Ascending aorta (tissue), 2 donors: ENCODE measurements at regions not wholly inside any gene's neighbourhood (a gene's known extent, or its start where the extent isn't known, plus 50 kb on each side); places are given as distances from the start of the nearest gene placed in this dataset.
A peak's percentile ranks its signal among the peaks of the same experiment; 100 is the strongest.

Experiments used
- DNase-seq, 2 donors: peaks; one replicate each; pipeline ENCODE4 v3.0.0-alpha.2; 2019; ENCODE audit warnings: low spot score in 2 of 2
- H3K27ac ChIP-seq, 2 donors: fragments of 200-600 bp; sonication (generic); one replicate each; pipeline ENCODE4 v1.5.1; 2016 to 2017; ENCODE audit warnings: mild to moderate bottlenecking in 1 of 2
- H3K27me3 ChIP-seq: fragments of 200-600 bp; sonication (generic); one replicate; pipeline ENCODE4 v1.5.1; 2017
- H3K36me3 ChIP-seq, 2 donors: fragments of 200-600 bp; sonication (generic); one replicate each; pipeline ENCODE4 v1.5.1; 2016
- H3K4me1 ChIP-seq, 2 donors: fragments of 200-600 bp; sonication (generic); one replicate each; pipeline ENCODE4 v1.5.1; 2016 to 2017; ENCODE audit warnings: mild to moderate bottlenecking in 1 of 2
- H3K4me3 ChIP-seq, 2 donors: fragments of 200-600 bp; sonication (generic); one replicate each; pipeline ENCODE4 v1.5.1; 2016 to 2017; ENCODE audit warnings: mild to moderate bottlenecking in 1 of 2
- H3K9me3 ChIP-seq, 2 donors: fragments of 200-600 bp; sonication (generic); one replicate each; pipeline ENCODE4 v1.5.1; 2016
- CTCF ChIP-seq, 3 experiments: fragments of 200-600 bp in 2 of 3; fragments of 450-650 bp in 1 of 3; sonication (generic) in 2 of 3; IDR thresholded peaks; one replicate each; pipeline ENCODE4 v1.5.1; 2016 to 2019; ENCODE audit warnings: antibody characterized with exemption in 3 of 3, mild to moderate bottlenecking in 1 of 3, moderate library complexity in 1 of 3
- intact Hi-C: fragments of 100-400 bp; cut with DNase I; formaldehyde crosslinking; loops from one replicate; pipeline ENCODE4 v1.15.1; 2023

GRCh38 chr7:131105294-131105798 is 222.3 kb upstream of the MKLN1 start:
- peak overlapping the region; percentile 81 to 99 for H3K4me3 ChIP-seq
- H3K27me3 ChIP-seq: no peaks in the 10 kb centered on the region
- peak overlapping the region; percentile 66 to 100 for H3K27ac ChIP-seq
- intact Hi-C loops: loop anchor here (5.0 to 10.0 kb wide), 3 partner anchors 33 to 441 kb away; partner anchors contain the start of gene COPG2
- peaks cover 0 to 9% of the 10 kb centered on the region in 2 donors for H3K36me3 ChIP-seq
- H3K4me1 ChIP-seq: peaks cover 0 to 9% of the 10 kb centered on the region in 2 donors
- TF ChIP-seq CTCF (IDR thresholded peaks at IDR 0.05): no peak
- H3K9me3 ChIP-seq: no peaks in the 10 kb centered on the region
- peak in 1 of 2 donors; percentile 69 for DNase-seq

- peak; percentile 59 to 89 for DNase-seq
- Histone ChIP-seq H3K36me3 (peaks cover 0 to 9% of the 10 kb centered on the region in 2 donors), H3K4me3 (peak overlapping the region; percentile 81 to 99), H3K27ac (peak overlapping the region; percentile 96 to 100), H3K4me1 (peaks cover 0 to 9% of the 10 kb centered on the region in 2 donors), H3K27me3 (no peaks in the 10 kb centered on the region), H3K9me3 (no peaks in the 10 kb centered on the region)
- intact Hi-C loops: loop anchor here (2.0 to 10.0 kb wide), 4 partner anchors 34 to 441 kb away; partner anchors contain the start of gene COPG2
- TF ChIP-seq CTCF (IDR thresholded peaks at IDR 0.05): peak in 1 of 3 experiments; percentile 9
These were observed 221.6 kb upstream of the MKLN1 start for GRCh38 chr7:131105799-131106680.

GRCh38 chr7:131106681-131107336 is 220.9 kb upstream of the MKLN1 start:
- Histone ChIP-seq H3K4me3 (peak overlapping the region; percentile 81 to 99), H3K36me3 (peaks cover 0 to 5% of the 10 kb centered on the region in 2 donors), H3K4me1 (peaks cover 0 to 13% of the 10 kb centered on the region in 2 donors), H3K27me3 (no peaks in the 10 kb centered on the region), H3K9me3 (no peaks in the 10 kb centered on the region), H3K27ac (peak overlapping the region; percentile 96 to 100)
- peak in 1 of 2 donors; percentile 72 for DNase-seq
- intact Hi-C loops: loop anchor here (2.0 to 10.0 kb wide), 4 partner anchors 35 to 442 kb away; partner anchors contain the start of gene COPG2
- no peak for TF ChIP-seq CTCF (IDR thresholded peaks at IDR 0.05)

- intact Hi-C loops: loop anchor here (2.0 to 10.0 kb wide), 6 partner anchors 35 to 443 kb away; partner anchors contain the start of genes COPG2 and MKLN1
- H3K4me1 ChIP-seq: peaks cover 0 to 14% of the 10 kb centered on the region in 2 donors
- no peak for TF ChIP-seq CTCF (IDR thresholded peaks at IDR 0.05)
- H3K4me3 ChIP-seq: peak overlapping the region; percentile 81 to 99
- DNase-seq: peak; percentile 46 to 87
- H3K27me3 ChIP-seq: no peaks in the 10 kb centered on the region
- no peaks in the 10 kb centered on the region for H3K36me3 ChIP-seq
- H3K9me3 ChIP-seq: no peaks in the 10 kb centered on the region
- H3K27ac ChIP-seq: peak overlapping the region; percentile 96 to 100
These were observed 220.1 kb upstream of the MKLN1 start for GRCh38 chr7:131107337-131108211.
